Fibroblast of the aortic adventitia (primary cell): ENCODE measurements at regions not wholly inside any gene's neighbourhood (a gene's known extent, or its start where the extent isn't known, plus 50 kb on each side); places are given as distances from the start of the nearest gene placed in this dataset.

ENCODE experiments used
- DNase-seq: peaks from one replicate; pipeline ENCODE4 v3.0.0-alpha.2; 2010; ENCODE audit warnings: low read depth
- H3K4me3 ChIP-seq: 2 replicates; pipeline ENCODE4 v1.5.1; 2011; ENCODE audit warnings: low read depth, mild to moderate bottlenecking, control low read depth, low read length, moderate library complexity
- CTCF ChIP-seq: IDR thresholded peaks from 2 replicates; pipeline ENCODE4 v1.5.1; 2011; ENCODE audit warnings: mild to moderate bottlenecking, low read length, control low read depth, inconsistent platforms; ENCODE audit not compliant: insufficient read depth

GRCh38 chr1:96191165-96191564, 530.4 kb upstream of the PTBP2 start:
- no peak for TF ChIP-seq CTCF
- H3K4me3 ChIP-seq: no peak overlapping the region
- no peak for DNase-seq

- DNase-seq: no peak
- H3K4me3 ChIP-seq: no peak overlapping the region
- TF ChIP-seq CTCF: no peak
Observed at GRCh38 chr1:96206451-96206850, 515.1 kb upstream of the PTBP2 start.

GRCh38 chr1:96207936-96208335, 513.6 kb upstream of the PTBP2 start:
- no peak for DNase-seq
- no peak for TF ChIP-seq CTCF
- H3K4me3 ChIP-seq: no peak overlapping the region

- no peak overlapping the region for H3K4me3 ChIP-seq
- TF ChIP-seq CTCF: no peak
- no peak for DNase-seq
Observed at GRCh38 chr1:96208428-96208827, 513.2 kb upstream of the PTBP2 start.

- TF ChIP-seq CTCF: no peak
- DNase-seq: no peak
- H3K4me3 ChIP-seq: no peak overlapping the region
Observed at GRCh38 chr1:96210054-96210453, 511.5 kb upstream of the PTBP2 start.

- DNase-seq: no peak
- TF ChIP-seq CTCF: no peak
- H3K4me3 ChIP-seq: no peak overlapping the region
Observed at GRCh38 chr1:96211202-96211601, 510.4 kb upstream of the PTBP2 start.

GRCh38 chr1:96214982-96215381, 506.6 kb upstream of the PTBP2 start:
- no peak for TF ChIP-seq CTCF
- DNase-seq: peak; percentile 14

More at GRCh38 chr1:96214982-96215381, 506.6 kb upstream of the PTBP2 start:
- no peak overlapping the region for H3K4me3 ChIP-seq
